Fibroblast of mammary gland (primary cell): ENCODE measurements at regions not wholly inside any gene's neighbourhood (a gene's known extent, or its start where the extent isn't known, plus 50 kb on each side); places are given as distances from the start of the nearest gene placed in this dataset.
"Not testable (repeated sequence)": the region's sequence is repeated elsewhere in the genome, so short reads cannot be mapped to it uniquely, and the experiment has no call there.

Experiments used
- DNase-seq: peaks from one replicate; pipeline ENCODE4 v3.0.0-alpha.2; 2010; ENCODE audit warnings: low read depth
- H3K4me3 ChIP-seq: 2 replicates; pipeline ENCODE4 v1.5.1; 2011; ENCODE audit warnings: low read depth, mild to moderate bottlenecking, low read length, moderate library complexity; ENCODE audit not compliant: control insufficient read depth
- TF ChIP-seq, protein P1 (sequence below): conservative IDR thresholded peaks from 2 replicates; pipeline ENCODE4 v1.5.1; 2011; ENCODE audit warnings: low read depth, low read length, inconsistent platforms; ENCODE audit not compliant: control insufficient read depth, insufficient read depth

DNA sequence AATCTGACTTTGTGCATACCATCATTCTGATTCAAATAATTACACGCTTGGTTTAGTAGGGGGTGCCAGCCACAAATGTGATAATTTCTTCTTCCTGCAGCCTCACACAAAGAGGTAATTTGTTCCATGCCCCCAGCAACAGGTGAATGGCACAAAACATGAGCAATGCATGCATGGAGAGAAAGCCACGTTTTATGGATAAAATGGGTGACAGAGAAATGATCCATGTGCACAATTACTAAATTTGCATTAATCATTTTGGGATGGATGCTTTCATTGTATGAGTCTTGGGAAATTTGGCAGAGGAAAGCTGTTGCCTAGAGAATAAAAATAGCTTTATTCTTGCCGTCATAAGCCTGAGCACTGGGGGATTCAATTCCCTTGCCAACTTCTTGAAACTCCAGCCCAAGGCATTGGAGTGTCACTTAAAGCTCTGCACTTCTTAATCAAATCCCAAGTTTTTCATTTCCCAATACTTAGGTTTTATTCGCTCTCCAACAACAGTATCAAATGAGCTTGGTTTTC, 411.6 kb downstream of the GBE1 start:
- DNase-seq = no peak
- H3K4me3 ChIP-seq = no peak overlapping the region
- TF ChIP-seq, protein P1, sequence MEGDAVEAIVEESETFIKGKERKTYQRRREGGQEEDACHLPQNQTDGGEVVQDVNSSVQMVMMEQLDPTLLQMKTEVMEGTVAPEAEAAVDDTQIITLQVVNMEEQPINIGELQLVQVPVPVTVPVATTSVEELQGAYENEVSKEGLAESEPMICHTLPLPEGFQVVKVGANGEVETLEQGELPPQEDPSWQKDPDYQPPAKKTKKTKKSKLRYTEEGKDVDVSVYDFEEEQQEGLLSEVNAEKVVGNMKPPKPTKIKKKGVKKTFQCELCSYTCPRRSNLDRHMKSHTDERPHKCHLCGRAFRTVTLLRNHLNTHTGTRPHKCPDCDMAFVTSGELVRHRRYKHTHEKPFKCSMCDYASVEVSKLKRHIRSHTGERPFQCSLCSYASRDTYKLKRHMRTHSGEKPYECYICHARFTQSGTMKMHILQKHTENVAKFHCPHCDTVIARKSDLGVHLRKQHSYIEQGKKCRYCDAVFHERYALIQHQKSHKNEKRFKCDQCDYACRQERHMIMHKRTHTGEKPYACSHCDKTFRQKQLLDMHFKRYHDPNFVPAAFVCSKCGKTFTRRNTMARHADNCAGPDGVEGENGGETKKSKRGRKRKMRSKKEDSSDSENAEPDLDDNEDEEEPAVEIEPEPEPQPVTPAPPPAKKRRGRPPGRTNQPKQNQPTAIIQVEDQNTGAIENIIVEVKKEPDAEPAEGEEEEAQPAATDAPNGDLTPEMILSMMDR = no peak

DNA sequence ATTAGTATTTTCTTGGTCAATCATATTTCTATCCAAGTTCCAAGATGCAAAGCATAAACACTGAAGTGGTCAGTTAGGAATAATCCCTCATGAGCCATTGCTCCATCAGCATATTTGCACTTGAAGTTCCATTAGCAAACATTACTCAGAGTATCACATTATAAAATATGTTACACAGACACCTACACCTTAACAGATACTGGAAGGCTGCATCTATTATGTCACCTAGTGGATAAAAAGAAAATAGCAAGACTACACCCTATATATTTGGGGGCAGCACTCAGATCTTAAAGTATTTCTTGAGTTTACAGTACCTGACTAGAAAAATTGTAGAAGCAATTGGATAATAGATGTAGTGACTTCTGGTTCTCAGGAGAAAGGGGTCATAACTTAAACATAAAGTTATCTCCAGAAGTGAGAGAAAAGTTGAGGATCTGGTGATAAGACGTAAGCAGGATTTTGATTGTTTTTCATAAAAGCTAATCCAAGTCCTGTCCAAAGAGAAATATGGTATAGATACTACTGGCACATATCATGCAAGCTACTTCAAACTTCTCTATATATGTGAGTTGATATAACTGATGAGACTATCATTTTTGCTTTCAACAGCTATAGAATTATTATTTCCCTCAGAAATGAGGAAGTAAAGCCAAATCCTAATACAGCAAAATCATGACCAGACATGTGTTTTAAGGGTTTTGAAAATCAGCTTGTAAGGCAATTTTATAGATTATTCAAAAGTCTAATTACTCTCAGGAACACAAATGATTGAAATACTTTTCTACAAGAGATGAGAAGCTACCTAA, 422.2 kb downstream of the GBE1 start:
- peak; percentile 13 for DNase-seq
- no peak overlapping the region for H3K4me3 ChIP-seq
- TF ChIP-seq, protein P1 = peak; percentile 59

DNA sequence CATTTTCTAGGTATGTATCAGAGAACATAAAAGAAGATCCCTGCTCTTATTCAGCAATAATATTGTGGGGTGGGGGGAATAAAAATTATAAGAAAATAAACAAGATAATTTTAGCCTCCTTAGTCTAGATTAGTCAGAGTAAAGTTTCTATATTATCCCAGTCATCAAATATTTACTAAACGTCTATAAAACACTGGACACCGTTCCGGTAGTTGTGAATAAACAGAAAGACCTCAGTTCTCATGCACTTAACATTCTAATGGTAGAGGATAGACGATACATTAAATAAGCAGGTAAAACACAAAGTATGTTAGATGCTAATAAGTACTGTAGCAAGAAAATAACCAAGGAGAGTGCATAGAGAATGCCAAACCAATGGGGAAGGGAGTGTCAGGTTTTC, 425.0 kb downstream of the GBE1 start:
- no peak overlapping the region for H3K4me3 ChIP-seq
- DNase-seq = no peak
- TF ChIP-seq, protein P1 = no peak

DNA sequence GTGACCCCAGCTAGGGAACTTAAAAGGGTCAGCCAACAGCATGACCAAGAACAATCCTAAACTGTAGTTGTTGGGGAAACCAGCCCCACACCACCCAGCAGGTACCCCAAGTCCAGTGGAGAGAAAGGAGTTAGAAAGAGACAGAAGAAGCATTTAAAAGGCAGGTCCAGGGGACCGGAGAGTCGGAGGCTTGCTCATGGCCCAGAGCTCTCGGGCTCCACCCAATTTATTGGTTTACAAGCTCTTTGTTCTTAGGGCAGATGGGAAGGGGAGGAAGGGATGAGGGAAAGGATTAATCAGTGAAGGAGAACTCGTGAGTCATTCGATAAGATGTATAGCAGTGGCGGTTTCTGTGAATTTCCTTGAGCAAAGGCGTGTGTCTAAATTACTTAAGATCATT, 431.6 kb downstream of the GBE1 start:
- not testable (repeated sequence) for H3K4me3 ChIP-seq, DNase-seq

DNA sequence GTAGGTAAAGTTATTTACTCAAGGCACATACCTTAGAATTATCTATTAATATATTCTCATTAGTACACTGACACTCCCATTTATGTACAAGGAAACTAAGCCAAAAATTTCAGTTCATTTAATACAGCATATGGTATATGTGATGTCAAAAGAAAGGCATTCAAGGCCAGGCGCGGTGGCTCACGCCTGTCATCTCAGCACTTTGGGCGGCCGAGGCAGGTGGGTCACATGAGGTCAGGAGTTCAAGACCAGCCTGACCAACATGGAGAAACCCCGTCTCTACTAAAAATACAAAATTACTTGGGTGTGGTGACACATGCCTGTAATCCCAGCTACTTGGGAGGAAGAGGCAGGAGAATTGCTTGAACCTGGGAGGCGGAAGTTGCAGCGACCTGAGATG, 435.2 kb downstream of the GBE1 start:
- TF ChIP-seq, protein P1 = no peak
- H3K4me3 ChIP-seq = no peak overlapping the region
- no peak for DNase-seq

DNA sequence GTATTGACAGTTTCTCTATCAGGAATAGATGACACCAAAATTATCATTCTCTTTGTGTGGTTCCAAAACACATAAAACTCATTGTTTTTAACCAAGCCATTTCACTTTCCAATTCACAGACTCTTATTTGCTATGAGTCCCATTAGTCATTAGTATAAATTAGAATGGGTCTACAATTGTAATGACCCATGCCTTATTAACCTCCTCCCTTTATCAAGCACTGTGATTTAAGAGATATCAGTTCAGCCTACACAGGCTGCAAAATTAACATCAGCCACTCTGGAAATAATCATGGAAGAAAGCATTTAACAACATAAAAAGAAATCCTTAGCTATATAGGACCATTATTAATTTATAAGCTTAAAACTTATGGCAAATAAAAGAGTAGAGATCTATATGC, 440.6 kb downstream of the GBE1 start:
- TF ChIP-seq, protein P1 = no peak
- H3K4me3 ChIP-seq = no peak overlapping the region
- DNase-seq = no peak

DNA sequence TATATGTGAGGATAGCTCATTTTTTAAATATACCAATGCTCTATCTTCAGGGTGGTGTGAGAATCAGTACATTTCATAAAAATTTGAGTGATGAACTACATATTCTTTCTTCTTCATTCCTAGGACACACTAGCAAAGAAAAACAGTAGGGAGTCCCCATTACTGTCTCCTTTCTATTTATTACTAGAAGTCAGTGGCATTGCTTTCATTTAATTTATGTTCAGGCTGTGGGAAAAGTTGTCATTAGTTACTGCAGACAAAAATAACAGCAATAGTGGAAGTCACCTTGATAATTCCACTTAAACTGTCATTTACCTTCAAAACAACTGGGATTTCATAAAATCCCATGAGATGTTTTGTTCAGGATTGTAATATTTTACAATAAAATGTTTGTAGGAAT, 446.4 kb downstream of the GBE1 start:
- TF ChIP-seq, protein P1 = no peak
- no peak for DNase-seq
- H3K4me3 ChIP-seq = no peak overlapping the region
